Skeletal muscle tissue (tissue), 3 donors: ENCODE measurements at regions not wholly inside any gene's neighbourhood (a gene's known extent, or its start where the extent isn't known, plus 50 kb on each side); places are given as distances from the start of the nearest gene placed in this dataset.

Experiments used
- H3K27ac ChIP-seq: one replicate; pipeline ENCODE4 v1.7.0; 2013; ENCODE audit warnings: mild to moderate bottlenecking, low read depth, low read length, inconsistent platforms
- H3K27me3 ChIP-seq, 3 donors: one replicate each; pipeline ENCODE4 v1.7.0; 2013; ENCODE audit warnings: low read length in 3 of 3; ENCODE audit not compliant: control insufficient read depth in 3 of 3, insufficient read depth in 3 of 3
- H3K36me3 ChIP-seq, 3 donors: one replicate each; pipeline ENCODE4 v1.7.0; 2013; ENCODE audit warnings: low read length in 3 of 3; ENCODE audit not compliant: control insufficient read depth in 3 of 3, insufficient read depth in 3 of 3
- H3K4me1 ChIP-seq, 3 donors: one replicate each; pipeline ENCODE4 v1.7.0; 2013; ENCODE audit warnings: low read length in 3 of 3, mild to moderate bottlenecking in 3 of 3; ENCODE audit not compliant: control insufficient read depth in 3 of 3, insufficient read depth in 3 of 3
- H3K4me3 ChIP-seq, 3 donors: one replicate each; pipeline ENCODE4 v1.7.0; 2013; ENCODE audit warnings: low read length in 3 of 3
- H3K9ac ChIP-seq, 3 donors: one replicate each; pipeline ENCODE4 v1.7.0; 2013; ENCODE audit warnings: low read length in 3 of 3, mild to moderate bottlenecking in 3 of 3, moderate library complexity in 2 of 3, low read depth in 1 of 3
- H3K9me3 ChIP-seq, 3 donors: one replicate each; pipeline ENCODE4 v1.7.0; 2013; ENCODE audit warnings: low read length in 3 of 3; ENCODE audit not compliant: control insufficient read depth in 3 of 3
- donor health status: Osteomylitis.

DNA sequence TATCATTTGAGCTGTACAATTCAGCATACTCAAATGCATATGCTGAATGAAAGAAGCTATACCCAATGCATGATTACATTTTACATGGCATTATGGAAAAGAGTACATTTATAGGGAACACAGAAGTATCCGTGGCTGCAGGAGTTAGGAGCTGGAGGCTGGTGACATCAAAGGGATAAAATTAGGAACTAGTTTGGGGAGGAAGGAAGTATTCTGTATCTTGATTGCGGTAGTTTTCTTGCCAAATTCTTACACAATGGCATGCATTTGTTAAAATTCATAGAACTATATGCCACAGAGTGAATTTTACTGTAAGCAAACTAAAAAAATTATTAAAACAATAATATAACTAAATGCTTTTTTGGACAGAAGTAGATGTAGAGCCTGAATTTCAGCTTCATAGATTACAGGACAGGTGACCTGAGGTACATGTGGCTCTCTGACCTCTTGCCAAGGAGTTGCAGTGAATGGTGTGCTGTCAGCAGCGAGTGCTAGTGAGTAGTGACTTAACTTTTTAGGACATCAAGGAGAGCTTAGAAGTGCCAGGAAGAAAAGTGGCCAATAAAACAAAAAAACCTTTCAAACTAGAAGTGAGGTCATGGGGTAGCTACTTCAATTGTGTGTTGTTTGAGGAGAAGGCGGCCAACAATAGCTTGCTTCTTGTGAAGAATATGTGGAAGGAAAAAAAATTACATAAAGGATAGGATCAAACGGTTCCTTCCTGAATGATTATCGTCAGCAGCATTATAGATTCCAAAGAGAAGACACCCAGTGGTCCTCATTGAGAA, 514.9 kb upstream of the CLINT1 start:
- H3K27ac ChIP-seq, result no peak overlapping the region
- no peak overlapping the region for H3K9ac ChIP-seq
- H3K36me3 ChIP-seq, result no peaks in the 10 kb centered on the region
- peaks cover 0 to 1% (median 0%) of the 10 kb centered on the region in 3 donors for H3K9me3 ChIP-seq
- H3K4me1 ChIP-seq, result no peaks in the 10 kb centered on the region
- no peaks in the 10 kb centered on the region for H3K27me3 ChIP-seq
- no peak overlapping the region for H3K4me3 ChIP-seq

DNA sequence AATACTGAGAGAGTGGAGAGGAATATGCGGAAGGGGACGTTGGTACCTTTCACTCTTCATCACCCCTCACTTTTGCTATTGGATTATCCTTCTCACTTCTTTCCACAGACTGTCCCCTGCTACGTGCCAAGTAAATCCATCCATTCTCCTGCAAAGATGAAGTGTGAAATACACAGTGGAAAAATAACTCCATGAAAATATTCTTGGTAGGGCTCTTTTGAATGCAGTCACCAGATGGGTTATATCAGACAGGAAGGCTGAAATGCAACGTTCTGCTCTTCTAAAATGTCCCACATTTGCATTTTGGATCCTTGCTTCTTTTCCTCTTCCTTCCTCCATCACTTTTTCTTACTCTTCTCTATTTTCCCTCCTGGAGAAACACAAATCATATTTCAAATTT, 510.3 kb upstream of the CLINT1 start:
- Histone ChIP-seq H3K9me3 (no peaks in the 10 kb centered on the region), H3K27ac (no peak overlapping the region), H3K27me3 (no peaks in the 10 kb centered on the region), H3K4me3 (no peak overlapping the region), H3K4me1 (no peaks in the 10 kb centered on the region), H3K9ac (no peak overlapping the region), H3K36me3 (no peaks in the 10 kb centered on the region)

DNA sequence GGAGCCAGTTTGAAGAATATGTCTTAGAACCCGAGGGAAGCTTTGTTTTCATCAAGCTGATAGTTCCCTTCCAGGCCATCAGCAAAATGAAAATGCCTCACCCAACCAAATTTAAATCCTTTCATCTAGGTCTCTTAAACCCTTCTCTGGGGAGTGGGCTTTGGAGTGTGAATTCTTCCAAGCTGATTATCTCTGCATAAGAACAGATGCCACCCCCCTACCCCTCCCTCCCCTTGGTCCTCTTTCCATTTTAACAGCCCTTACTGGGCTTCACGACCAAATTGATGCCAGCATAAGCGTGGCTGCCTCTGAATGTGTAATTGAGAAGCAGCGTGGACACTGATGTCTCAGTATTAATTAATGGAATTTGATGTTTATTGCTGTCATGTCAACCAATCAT, 509.7 kb upstream of the CLINT1 start:
- no peaks in the 10 kb centered on the region for H3K36me3 ChIP-seq
- no peak overlapping the region for H3K9ac ChIP-seq
- H3K9me3 ChIP-seq, result no peaks in the 10 kb centered on the region
- no peak overlapping the region for H3K4me3 ChIP-seq
- H3K4me1 ChIP-seq, result no peaks in the 10 kb centered on the region
- H3K27me3 ChIP-seq, result no peaks in the 10 kb centered on the region
- H3K27ac ChIP-seq, result no peak overlapping the region

DNA sequence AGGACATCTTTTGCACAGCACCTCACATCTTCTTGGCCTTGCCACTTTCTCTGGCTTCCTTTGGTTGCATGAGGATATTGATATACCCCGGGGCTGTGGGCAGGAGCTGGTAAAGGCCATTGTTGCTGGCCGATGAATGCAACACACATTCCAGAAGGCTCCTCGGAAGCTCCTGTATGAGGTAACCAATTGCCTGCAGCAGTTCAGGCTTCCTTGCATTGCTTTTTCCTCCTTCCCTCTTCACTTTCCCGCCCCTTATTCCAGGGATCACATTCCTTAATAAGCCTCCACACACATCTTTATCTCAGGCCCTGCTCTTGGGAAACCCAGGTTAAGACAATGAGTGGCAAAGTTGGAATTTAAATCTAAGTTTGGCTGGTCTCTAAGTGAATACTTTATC, 505.4 kb upstream of the CLINT1 start:
- Histone ChIP-seq H3K36me3 (no peaks in the 10 kb centered on the region), H3K27ac (no peak overlapping the region), H3K9me3 (no peaks in the 10 kb centered on the region), H3K27me3 (no peaks in the 10 kb centered on the region), H3K4me3 (no peak overlapping the region), H3K4me1 (no peaks in the 10 kb centered on the region), H3K9ac (no peak overlapping the region)

DNA sequence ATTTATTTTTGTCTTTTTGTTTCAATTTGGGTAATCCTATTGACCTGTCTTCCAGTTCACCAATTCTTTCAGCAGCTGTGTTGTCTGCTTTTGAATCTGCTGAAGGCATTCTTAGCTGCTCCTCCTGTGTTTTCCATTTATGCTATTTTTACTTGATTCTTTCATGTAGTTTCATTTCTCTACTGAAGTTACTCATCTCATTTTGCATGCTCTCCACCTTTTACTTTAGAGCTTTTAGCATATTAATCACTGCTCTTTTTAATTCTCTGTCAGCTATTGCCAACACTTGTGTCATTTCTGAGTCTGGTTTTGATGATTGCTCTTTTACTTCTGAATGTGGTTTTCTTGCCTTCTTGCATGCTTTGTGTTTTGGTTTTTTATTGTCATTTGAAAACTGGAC, 496.0 kb upstream of the CLINT1 start:
- H3K27ac ChIP-seq, result no peak overlapping the region
- no peak overlapping the region for H3K4me3 ChIP-seq
- H3K9ac ChIP-seq, result no peak overlapping the region
- H3K36me3 ChIP-seq, result no peaks in the 10 kb centered on the region
- H3K4me1 ChIP-seq, result no peaks in the 10 kb centered on the region
- no peaks in the 10 kb centered on the region for H3K9me3 ChIP-seq
- no peaks in the 10 kb centered on the region for H3K27me3 ChIP-seq

DNA sequence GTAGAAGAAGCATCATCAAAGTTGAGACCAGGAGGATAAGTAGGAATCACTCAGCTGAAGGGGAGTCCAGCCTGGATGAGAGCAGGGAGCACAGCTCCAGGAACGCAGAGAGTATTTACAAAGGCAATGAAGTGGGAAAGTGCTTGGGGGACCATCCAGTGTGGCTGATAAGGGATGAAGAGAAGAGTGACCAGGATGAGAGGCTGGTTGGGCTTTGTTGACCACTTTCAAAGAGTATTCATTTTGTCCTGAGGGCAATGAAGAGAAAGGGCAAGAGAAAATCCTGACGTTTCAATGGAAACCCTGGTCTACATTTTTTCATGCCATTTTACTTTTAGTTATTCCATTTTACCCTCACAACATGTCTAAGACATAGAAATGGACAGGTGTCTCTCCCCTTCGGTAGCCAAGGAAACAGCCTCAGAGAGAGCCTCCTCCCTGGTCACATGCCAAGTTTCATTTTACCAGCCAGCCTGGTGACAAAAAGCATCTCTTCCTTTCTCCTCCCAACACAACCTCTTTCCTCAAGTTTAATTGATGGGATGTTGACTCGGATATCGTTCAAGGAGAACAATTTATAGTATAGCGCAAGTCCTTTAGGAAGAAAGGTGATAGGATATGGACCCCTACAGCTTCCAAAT, 492.7 kb upstream of the CLINT1 start:
- Histone ChIP-seq H3K27ac (no peak overlapping the region), H3K9me3 (no peaks in the 10 kb centered on the region), H3K36me3 (no peaks in the 10 kb centered on the region), H3K4me1 (no peaks in the 10 kb centered on the region), H3K27me3 (no peaks in the 10 kb centered on the region), H3K9ac (no peak overlapping the region), H3K4me3 (no peak overlapping the region)

DNA sequence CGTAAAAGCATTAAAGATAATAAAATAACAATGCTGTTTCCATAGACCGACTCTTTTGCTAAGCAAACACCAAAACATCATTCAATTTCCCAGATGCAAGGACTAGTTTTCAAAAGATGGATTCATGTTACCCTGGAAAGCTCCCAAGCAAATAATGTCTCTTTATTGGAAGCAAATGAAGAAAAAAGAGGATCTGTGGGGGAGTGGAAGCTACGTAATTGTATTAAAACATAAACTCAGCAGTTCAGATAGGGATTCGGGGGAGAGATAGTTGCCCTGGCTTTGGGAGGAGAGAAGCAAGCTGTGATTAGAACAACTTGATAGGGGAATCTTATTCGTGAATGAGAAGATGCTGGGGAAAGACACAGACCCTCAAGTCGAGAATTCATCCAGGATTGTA, 491.0 kb upstream of the CLINT1 start:
- Histone ChIP-seq H3K9me3 (no peaks in the 10 kb centered on the region), H3K4me3 (no peak overlapping the region), H3K27ac (no peak overlapping the region), H3K9ac (no peak overlapping the region), H3K4me1 (no peaks in the 10 kb centered on the region), H3K27me3 (no peaks in the 10 kb centered on the region), H3K36me3 (no peaks in the 10 kb centered on the region)

DNA sequence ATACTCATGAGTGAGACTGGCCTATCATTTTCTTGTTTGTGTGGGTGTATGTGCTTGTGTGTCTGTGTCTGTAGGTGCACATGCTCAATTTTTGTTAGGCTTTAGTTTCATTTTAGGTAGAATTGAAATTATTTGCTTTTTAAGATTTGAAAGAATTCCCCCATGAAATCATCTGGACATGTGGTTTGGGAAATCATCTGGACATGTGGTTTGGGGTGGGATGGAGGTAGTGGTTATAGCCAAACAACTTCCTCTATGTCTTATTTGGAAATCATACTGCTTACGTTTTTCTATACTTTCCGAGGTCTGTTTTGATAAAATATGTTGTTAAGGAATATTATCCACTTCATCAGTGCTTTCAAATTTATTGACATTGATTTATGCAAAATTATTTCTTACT, 485.4 kb upstream of the CLINT1 start:
- H3K9ac ChIP-seq, result no peak overlapping the region
- H3K4me3 ChIP-seq, result no peak overlapping the region
- H3K9me3 ChIP-seq, result no peaks in the 10 kb centered on the region
- H3K36me3 ChIP-seq, result no peaks in the 10 kb centered on the region
- no peaks in the 10 kb centered on the region for H3K27me3 ChIP-seq
- no peaks in the 10 kb centered on the region for H3K4me1 ChIP-seq
- H3K27ac ChIP-seq, result no peak overlapping the region

DNA sequence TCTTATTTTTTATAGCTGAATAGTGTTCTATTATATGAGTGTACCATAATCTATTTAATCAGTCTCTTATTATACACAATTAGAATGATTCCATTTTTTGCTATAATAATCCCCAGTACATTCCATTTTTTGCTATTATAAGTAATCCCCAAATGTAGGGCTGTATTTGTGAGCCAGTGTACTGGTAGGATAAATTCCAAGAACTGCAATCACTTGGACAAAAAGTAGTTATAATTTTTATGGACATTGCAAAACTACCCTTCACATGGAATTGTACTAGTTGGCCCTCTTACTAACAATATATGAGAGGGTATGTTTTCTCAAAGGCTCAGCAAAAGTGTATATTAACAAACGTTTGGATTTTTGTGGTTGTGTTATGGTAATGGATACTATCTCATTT, 481.7 kb upstream of the CLINT1 start:
- Histone ChIP-seq H3K36me3 (no peaks in the 10 kb centered on the region), H3K4me3 (no peak overlapping the region), H3K27ac (no peak overlapping the region), H3K9me3 (no peaks in the 10 kb centered on the region), H3K9ac (no peak overlapping the region), H3K27me3 (no peaks in the 10 kb centered on the region), H3K4me1 (no peaks in the 10 kb centered on the region)

DNA sequence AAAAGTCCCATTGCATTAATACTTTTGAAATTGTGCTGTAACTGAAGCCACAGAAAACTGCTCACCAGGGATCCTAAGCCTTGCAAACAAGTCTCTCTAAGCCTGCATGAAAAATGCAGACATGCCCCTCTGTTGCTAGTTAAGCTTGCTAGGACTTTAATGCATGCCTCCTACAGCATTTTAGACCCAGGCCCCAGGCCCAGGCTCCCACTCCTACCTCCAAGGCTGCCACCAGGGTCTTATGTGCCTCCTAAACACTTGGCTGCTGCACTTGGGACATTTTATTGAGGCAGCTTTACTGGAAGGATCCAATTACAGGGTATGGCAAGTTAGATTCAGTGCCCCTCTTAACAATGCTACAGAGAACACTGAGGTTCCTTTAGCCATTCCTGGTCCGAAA, 467.3 kb upstream of the CLINT1 start:
- Histone ChIP-seq H3K36me3 (no peaks in the 10 kb centered on the region), H3K9ac (no peak overlapping the region), H3K27me3 (no peaks in the 10 kb centered on the region), H3K9me3 (no peaks in the 10 kb centered on the region), H3K27ac (no peak overlapping the region), H3K4me1 (no peaks in the 10 kb centered on the region), H3K4me3 (no peak overlapping the region)
